OCI-LY3 (cell line): ENCODE measurements at regions not wholly inside any gene's neighbourhood (a gene's known extent, or its start where the extent isn't known, plus 50 kb on each side); places are given as distances from the start of the nearest gene placed in this dataset.

ENCODE experiments used
- H2AFZ ChIP-seq: fragments of 200-600, 300-600 bp; shearing (Covaris generic); 2 replicates; pipeline ENCODE4 v1.6.0; 2014; ENCODE audit warnings: antibody characterized with exemption, low read depth, low read length
- H3K27ac ChIP-seq: fragments of 200-600, 300-600 bp; sonication (generic); 2 replicates; pipeline ENCODE4 v1.5.1; 2014; ENCODE audit warnings: mild to moderate bottlenecking, low read length, moderate library complexity, mixed read lengths
- H3K27me3 ChIP-seq: fragments of 200-600, 300-600 bp; sonication (generic); 2 replicates; pipeline ENCODE4 v1.6.1; 2014; ENCODE audit warnings: low read depth, low read length, mixed read lengths
- H3K36me3 ChIP-seq: fragments of 200-600, 300-600 bp; sonication (generic); replicated peaks from 2 replicates; pipeline ENCODE3; 2014; ENCODE audit warnings: low read depth, low read length, mixed read lengths
- H3K4me1 ChIP-seq: fragments of 300-600, 200-600 bp; sonication (generic); 2 replicates; pipeline ENCODE4 v1.6.1; 2014; ENCODE audit warnings: low read length, mixed read lengths
- H3K4me2 ChIP-seq: fragments of 200-600, 300-600 bp; sonication (generic); 2 replicates; pipeline ENCODE4 v1.6.1; 2014; ENCODE audit warnings: low read length, mixed read lengths
- H3K4me3 ChIP-seq: fragments of 300-600, 200-600 bp; sonication (generic); 2 replicates; pipeline ENCODE4 v1.5.1; 2014; ENCODE audit warnings: antibody characterized with exemption, mild to moderate bottlenecking, low read length, moderate library complexity
- H3K79me2 ChIP-seq: fragments of 300-600, 200-600 bp; shearing (Covaris generic); 2 replicates; pipeline ENCODE4 v1.6.1; 2014; ENCODE audit warnings: mild to moderate bottlenecking, low read length, mixed read lengths
- H3K9ac ChIP-seq: fragments of 300-600, 200-600 bp; shearing (Covaris generic); 2 replicates; pipeline ENCODE4 v1.6.0; 2014; ENCODE audit warnings: mild to moderate bottlenecking, low read length, moderate library complexity
- H3K9me3 ChIP-seq: fragments of 200-600, 300-600 bp; shearing (Covaris generic); 2 replicates; pipeline ENCODE4 v1.6.1; 2014; ENCODE audit warnings: low read length, mixed read lengths; ENCODE audit not compliant: insufficient read depth
- H4K20me1 ChIP-seq: fragments of 200-600, 300-600 bp; sonication (generic); 2 replicates; pipeline ENCODE4 v1.6.1; 2016; ENCODE audit warnings: low read length, mixed read lengths; ENCODE audit not compliant: insufficient read depth
- EZH2phosphoT487 ChIP-seq: fragments of 200-600 bp; shearing (Covaris generic); IDR thresholded peaks from 2 replicates; pipeline ENCODE4 v1.6.1; 2018; ENCODE audit warnings: antibody characterized with exemption, mixed run types, low read depth
- TF ChIP-seq, protein P1 (sequence below): fragments of 200-600, 300-600 bp; sonication (generic); IDR thresholded peaks from 2 replicates; pipeline ENCODE4 v1.5.1; 2014; ENCODE audit warnings: antibody characterized with exemption, low read length, low read depth

DNA sequence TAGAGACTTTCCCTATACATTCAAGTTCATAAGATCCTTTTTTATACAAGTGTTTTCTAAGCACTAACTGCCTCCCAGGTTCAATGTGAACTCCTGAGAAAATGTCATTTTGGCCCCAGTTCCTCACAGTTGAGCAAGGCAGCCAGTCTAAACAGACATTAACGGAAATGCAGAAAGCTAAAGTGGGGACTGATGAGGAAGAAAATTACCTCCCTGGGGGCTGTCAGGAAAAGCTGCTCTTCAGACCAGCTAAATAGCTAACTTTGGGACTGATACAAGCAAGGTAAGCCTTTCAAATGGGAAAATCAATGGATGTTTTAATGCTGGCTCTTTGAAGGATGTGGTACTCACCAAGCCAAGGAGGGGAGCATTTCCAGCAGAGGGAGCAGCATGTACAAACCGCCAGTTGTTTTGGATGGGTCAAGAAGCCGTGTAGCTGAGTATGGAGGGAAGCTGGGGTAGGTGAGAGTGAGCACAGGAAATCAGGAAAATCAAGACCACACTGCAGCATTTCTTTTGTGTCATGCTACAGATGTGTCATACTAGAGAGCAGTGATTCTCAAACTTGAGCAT is 180.8 kb upstream of the CHD6 start:
- Histone ChIP-seq H4K20me1 (no peaks in the 10 kb centered on the region), H3K4me3 (no peak overlapping the region), H3K4me1 (peaks cover 11% of the 10 kb centered on the region), H3K9ac (no peak overlapping the region), H3K79me2 (no peaks in the 10 kb centered on the region), H3K27me3 (peaks cover 19% of the 10 kb centered on the region; the same call in 1 of the 2 replicates), H3K36me3 (no peaks in the 10 kb centered on the region), H2AFZ (no peak overlapping the region), H3K27ac (no peak overlapping the region), H3K9me3 (no peaks in the 10 kb centered on the region), H3K4me2 (no peak overlapping the region)
- TF ChIP-seq, protein P1, sequence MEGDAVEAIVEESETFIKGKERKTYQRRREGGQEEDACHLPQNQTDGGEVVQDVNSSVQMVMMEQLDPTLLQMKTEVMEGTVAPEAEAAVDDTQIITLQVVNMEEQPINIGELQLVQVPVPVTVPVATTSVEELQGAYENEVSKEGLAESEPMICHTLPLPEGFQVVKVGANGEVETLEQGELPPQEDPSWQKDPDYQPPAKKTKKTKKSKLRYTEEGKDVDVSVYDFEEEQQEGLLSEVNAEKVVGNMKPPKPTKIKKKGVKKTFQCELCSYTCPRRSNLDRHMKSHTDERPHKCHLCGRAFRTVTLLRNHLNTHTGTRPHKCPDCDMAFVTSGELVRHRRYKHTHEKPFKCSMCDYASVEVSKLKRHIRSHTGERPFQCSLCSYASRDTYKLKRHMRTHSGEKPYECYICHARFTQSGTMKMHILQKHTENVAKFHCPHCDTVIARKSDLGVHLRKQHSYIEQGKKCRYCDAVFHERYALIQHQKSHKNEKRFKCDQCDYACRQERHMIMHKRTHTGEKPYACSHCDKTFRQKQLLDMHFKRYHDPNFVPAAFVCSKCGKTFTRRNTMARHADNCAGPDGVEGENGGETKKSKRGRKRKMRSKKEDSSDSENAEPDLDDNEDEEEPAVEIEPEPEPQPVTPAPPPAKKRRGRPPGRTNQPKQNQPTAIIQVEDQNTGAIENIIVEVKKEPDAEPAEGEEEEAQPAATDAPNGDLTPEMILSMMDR: 0 out of 2 replicates have a peak, but pooled peaks have one; percentile 17
- TF ChIP-seq EZH2phosphoT487: no peak

DNA sequence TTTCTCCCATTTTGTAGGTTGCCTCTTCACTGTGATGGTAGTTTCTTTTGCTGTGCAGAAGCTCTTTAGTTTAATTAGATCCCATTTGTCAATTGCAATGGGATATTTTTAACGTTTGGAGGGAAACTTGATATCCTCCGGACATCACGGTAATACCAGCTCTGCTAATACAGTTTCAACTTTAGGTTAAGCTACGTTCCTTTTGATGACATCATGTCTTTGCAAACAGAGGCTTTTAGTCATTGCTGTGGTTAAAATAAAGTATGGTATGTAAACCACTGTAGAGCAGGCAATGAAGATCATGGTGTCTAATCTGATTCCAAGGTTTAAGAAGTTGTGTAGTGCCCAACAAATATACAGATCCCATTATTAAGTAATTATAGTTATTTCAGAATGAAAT is 168.0 kb upstream of the CHD6 start:
- no peak overlapping the region for H2AFZ ChIP-seq
- no peaks in the 10 kb centered on the region for H3K79me2 ChIP-seq
- no peak for TF ChIP-seq EZH2phosphoT487
- TF ChIP-seq, protein P1: no peak

DNA sequence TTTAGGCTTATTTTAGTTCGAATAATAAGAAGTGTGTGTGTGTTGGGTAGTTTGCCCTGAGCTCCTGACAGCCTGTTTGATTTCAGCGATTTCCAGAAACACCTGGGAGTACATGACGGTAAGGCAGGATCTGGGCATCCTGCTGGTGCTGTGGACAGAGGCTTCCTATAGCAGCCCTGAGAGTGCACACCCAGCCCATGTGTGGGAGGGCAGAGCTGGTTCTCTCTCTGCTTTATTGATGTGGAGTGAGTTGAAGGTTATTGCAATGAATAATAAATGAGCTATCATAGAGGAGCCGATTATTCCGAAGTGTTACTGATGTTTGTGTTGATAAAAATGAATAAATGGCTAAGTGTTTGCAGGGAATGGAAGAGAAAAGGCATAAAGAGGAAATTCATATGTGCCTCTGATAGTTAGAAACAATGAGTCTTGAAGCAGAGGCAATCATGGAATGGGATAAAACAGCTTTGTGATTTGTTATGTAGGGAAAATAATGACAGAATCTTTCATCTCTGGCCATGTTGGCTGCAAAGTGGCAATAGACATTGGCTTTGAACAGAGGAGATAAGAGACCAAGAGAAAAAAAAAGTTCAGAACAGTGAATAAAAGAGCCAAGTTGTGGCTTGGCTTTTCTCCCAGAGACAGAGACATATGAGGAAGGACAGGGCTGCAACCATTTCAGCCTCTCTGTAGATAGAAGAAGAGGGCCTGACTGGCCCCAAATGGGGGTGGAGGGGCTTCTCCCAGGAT is 166.2 kb upstream of the CHD6 start:
- no peaks in the 10 kb centered on the region for H3K79me2 ChIP-seq

More for the DNA sequence above, 168.0 kb upstream of the CHD6 start:
- Histone ChIP-seq H3K4me2 (no peak overlapping the region), H3K9me3 (no peaks in the 10 kb centered on the region), H3K27ac (no peak overlapping the region), H3K9ac (no peak overlapping the region), H3K4me1 (peaks cover 31% of the 10 kb centered on the region), H4K20me1 (no peaks in the 10 kb centered on the region), H3K4me3 (no peak overlapping the region), H3K27me3 (peaks cover 14% of the 10 kb centered on the region; the same call in 1 of the 2 replicates), H3K36me3 (no peaks in the 10 kb centered on the region)

More for the DNA sequence above, 166.2 kb upstream of the CHD6 start:
- H3K27me3 ChIP-seq: peaks cover 14% of the 10 kb centered on the region; the same call in 1 of the 2 replicates
- no peaks in the 10 kb centered on the region for H3K9me3 ChIP-seq
- H4K20me1 ChIP-seq: no peaks in the 10 kb centered on the region
- H2AFZ ChIP-seq: no peak overlapping the region
- no peak overlapping the region for H3K4me3 ChIP-seq
- H3K4me1 ChIP-seq: peaks cover 36% of the 10 kb centered on the region
- H3K9ac ChIP-seq: no peak overlapping the region
- H3K27ac ChIP-seq: peak overlapping the region; percentile 52
- no peaks in the 10 kb centered on the region for H3K36me3 ChIP-seq
- H3K4me2 ChIP-seq: 0 out of 2 replicates have a peak overlapping the region, but pooled peaks have one; percentile 42
- TF ChIP-seq, protein P1: no peak
- no peak for TF ChIP-seq EZH2phosphoT487
